IPS-15b (cell line): ENCODE measurements at regions not wholly inside any gene's neighbourhood (a gene's known extent, or its start where the extent isn't known, plus 50 kb on each side); places are given as distances from the start of the nearest gene placed in this dataset.
"Not testable (repeated sequence)": the region's sequence is repeated elsewhere in the genome, so short reads cannot be mapped to it uniquely, and the experiment has no call there.

Source experiments
- H3K27me3 ChIP-seq: one replicate; pipeline ENCODE4 v1.6.1; 2013; ENCODE audit warnings: low read length; ENCODE audit not compliant: control insufficient read depth, insufficient read depth
- H3K36me3 ChIP-seq: one replicate; pipeline ENCODE4 v1.6.1; 2013; ENCODE audit warnings: low read length; ENCODE audit not compliant: control insufficient read depth, insufficient read depth
- H3K4me1 ChIP-seq: one replicate; pipeline ENCODE4 v1.6.1; 2013; ENCODE audit warnings: mild to moderate bottlenecking, low read length; ENCODE audit not compliant: control insufficient read depth, insufficient read depth
- H3K4me3 ChIP-seq: one replicate; pipeline ENCODE4 v1.5.1; 2013; ENCODE audit warnings: low read depth, low read length
- H3K9ac ChIP-seq: one replicate; pipeline ENCODE4 v1.6.1; 2013; ENCODE audit warnings: low read depth, mild to moderate bottlenecking, low read length
- H3K9me3 ChIP-seq: one replicate; pipeline ENCODE4 v1.6.1; 2013; ENCODE audit warnings: mild to moderate bottlenecking, low read length; ENCODE audit not compliant: control insufficient read depth, insufficient read depth

DNA sequence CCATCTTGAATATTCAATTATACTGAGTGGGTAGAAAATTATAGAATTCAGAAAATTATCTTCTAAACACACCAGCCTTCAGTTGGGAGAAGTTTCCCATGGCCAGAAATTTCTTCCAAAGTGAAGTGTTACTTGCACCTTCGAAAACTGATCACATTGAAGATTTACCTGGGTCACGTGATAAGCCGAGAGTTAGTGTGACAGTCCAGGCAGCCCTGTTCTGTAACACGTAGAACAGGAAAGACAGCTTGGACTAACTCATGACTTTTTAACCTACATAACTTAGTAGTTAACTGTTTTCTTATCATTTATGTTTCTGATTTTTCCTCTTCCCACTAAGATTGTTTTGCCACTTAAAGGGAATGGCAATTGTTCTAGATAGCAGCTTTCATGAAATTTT, 118.3 kb upstream of the MTHFD1L start:
- H3K4me3 ChIP-seq = no peak overlapping the region
- H3K9ac ChIP-seq = no peak overlapping the region
- H3K36me3 ChIP-seq = no peaks in the 10 kb centered on the region
- no peaks in the 10 kb centered on the region for H3K4me1 ChIP-seq
- H3K9me3 ChIP-seq = no peaks in the 10 kb centered on the region
- H3K27me3 ChIP-seq = no peaks in the 10 kb centered on the region

DNA sequence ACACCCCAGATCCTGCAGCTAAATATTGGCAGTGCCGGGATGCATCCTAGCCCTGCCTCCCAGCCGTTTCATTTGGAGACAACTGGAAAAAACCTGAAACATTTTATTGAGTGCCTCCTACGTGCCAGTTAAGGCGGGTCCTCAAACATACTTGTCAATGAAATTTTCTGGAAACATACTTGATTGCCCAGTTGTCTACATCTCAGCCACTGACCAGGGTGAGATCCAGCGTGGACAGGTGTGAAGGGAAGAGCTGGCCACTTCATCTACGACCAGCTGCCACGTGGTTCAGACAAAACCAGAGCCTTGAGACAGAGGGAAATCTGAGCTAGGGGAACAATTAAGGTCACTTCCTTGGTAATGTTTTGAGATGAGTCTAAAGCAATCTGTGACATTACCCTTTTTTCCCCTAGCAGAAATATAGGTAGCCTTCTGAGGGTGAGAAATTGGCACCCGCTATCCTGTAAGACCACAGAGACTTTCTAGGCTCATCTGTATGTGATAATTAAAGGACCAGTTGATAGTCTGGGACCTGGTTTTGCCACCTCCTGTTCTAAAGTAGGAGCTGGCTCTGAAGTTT, 116.3 kb upstream of the MTHFD1L start:
- Histone ChIP-seq H3K36me3 (no peaks in the 10 kb centered on the region), H3K4me1 (peaks cover 5% of the 10 kb centered on the region), H3K9me3 (no peaks in the 10 kb centered on the region), H3K9ac (no peak overlapping the region), H3K27me3 (no peaks in the 10 kb centered on the region), H3K4me3 (no peak overlapping the region)

DNA sequence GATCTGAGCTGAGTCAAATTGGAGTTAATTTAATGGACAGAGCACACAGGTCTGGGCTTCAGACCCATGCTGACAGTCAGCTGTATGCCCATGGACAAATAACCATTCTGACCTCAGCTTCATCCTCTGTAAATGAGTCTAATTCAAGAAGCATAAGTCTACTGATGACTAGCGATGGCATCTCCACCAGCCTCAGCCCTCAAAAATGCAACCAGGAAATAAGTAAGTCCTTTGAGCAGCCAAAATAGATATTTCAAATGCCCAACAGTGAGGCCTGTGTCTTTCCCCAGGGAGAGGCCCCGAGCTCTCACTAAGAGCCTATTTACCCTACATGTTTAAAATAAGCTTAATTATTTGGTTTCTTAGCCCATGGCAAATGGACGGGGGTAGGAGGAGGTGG, 114.2 kb upstream of the MTHFD1L start:
- Histone ChIP-seq H3K36me3 (no peaks in the 10 kb centered on the region), H3K4me3 (no peak overlapping the region), H3K9ac (no peak overlapping the region), H3K27me3 (no peaks in the 10 kb centered on the region), H3K9me3 (no peaks in the 10 kb centered on the region), H3K4me1 (peaks cover 7% of the 10 kb centered on the region)

DNA sequence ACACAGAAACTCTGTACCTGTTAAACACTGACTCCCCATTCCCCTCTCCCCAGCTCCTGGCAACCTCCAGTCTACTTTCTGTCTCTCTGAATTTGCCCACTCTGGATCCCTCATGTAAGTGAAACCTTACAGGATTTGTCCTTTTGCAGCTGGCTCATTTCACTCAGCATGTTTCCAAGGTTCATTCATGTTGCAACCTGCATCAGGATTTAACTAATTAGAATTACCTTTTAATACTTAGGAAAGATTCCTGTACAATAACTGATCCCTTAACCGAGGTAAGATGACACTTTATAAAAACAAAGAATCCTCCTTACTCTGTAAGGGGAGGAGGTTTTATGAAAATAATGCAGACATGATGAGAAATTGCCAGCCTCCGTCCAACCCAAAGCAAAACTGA, 113.1 kb upstream of the MTHFD1L start:
- no peaks in the 10 kb centered on the region for H3K9me3 ChIP-seq
- H3K27me3 ChIP-seq = no peaks in the 10 kb centered on the region
- peaks cover 7% of the 10 kb centered on the region for H3K4me1 ChIP-seq
- no peak overlapping the region for H3K9ac ChIP-seq
- no peaks in the 10 kb centered on the region for H3K36me3 ChIP-seq
- H3K4me3 ChIP-seq = no peak overlapping the region

DNA sequence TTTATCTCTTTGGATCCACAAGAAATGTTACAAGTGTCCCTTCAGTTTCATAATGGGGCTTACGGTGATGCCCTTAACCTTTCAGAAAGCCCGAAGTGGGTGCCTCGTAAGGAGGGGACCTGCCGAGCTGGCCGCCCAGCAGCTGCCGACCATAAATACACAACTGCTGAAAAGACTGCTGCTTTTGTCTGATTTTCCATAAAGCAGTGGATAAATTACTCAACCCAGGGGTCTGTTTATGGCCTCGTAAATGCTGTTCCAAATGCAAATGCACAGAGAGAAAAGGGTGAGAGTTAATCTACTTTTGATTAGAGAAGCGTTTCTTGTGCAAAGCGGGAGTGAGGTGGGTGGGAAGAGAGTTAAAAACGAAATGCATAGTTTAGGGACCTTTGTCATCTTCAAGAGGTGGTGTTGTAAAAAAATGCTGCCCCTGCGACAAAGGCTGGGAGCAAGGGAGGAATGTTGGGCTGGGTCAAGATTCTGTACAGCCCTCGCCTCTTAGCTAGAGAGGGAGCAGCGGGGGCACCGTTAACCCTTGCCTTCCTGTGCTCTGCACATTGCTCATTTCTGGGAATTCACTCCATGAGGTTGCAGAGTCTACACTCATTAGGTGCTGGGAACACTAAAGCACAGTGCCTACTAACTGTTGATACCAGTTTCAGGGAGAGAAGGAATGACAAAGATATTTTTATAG, 112.0 kb upstream of the MTHFD1L start:
- H3K36me3 ChIP-seq = no peaks in the 10 kb centered on the region
- H3K9ac ChIP-seq = no peak overlapping the region
- no peaks in the 10 kb centered on the region for H3K27me3 ChIP-seq
- no peaks in the 10 kb centered on the region for H3K9me3 ChIP-seq
- H3K4me3 ChIP-seq = peak overlapping the region; percentile 4
- peaks cover 7% of the 10 kb centered on the region for H3K4me1 ChIP-seq

DNA sequence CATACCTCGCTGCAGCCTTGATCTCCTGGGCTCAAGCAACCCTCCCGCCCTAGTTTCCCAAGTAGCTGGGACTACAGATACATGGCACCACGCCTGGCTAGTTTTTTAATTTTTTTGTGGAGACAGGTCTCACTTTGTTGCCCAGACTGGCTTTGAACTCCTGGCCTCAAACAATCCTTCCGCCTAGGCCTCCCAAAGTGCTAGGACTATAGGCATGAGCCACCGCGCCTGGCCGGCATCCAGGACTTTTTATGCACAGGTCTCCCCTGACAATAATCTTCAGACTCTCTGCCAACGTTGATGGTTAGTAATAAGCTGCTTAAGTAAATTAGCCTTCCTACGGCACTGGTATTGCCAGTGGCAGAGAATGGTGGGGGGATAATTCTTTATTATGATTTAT, 110.5 kb upstream of the MTHFD1L start:
- H3K9me3 ChIP-seq = no peaks in the 10 kb centered on the region
- no peak overlapping the region for H3K4me3 ChIP-seq
- peaks cover 7% of the 10 kb centered on the region for H3K4me1 ChIP-seq
- no peak overlapping the region for H3K9ac ChIP-seq
- H3K27me3 ChIP-seq = no peaks in the 10 kb centered on the region
- no peaks in the 10 kb centered on the region for H3K36me3 ChIP-seq

DNA sequence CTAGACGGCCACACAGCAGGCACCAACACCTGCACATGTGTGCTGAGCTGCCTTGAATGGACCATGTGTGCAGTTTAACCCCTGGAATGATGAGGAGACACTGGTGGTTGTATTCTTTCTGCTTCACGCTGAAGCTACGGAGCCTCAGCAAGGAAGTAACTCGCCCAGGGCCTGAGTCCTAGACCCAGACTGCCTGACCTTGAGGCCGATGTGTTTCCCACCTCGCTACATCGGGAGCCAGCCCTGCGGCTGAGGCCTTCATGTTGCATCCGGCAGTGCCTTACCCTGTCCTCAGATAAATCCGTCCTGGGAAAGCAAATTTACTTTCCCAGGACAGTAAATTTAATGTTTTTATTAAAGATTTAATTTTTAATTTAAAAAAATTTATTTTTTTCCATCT, 110.0 kb upstream of the MTHFD1L start:
- H3K9me3 ChIP-seq = no peaks in the 10 kb centered on the region
- no peak overlapping the region for H3K9ac ChIP-seq
- no peaks in the 10 kb centered on the region for H3K36me3 ChIP-seq
- peaks cover 7% of the 10 kb centered on the region for H3K4me1 ChIP-seq
- H3K27me3 ChIP-seq = no peaks in the 10 kb centered on the region
- H3K4me3 ChIP-seq = no peak overlapping the region

DNA sequence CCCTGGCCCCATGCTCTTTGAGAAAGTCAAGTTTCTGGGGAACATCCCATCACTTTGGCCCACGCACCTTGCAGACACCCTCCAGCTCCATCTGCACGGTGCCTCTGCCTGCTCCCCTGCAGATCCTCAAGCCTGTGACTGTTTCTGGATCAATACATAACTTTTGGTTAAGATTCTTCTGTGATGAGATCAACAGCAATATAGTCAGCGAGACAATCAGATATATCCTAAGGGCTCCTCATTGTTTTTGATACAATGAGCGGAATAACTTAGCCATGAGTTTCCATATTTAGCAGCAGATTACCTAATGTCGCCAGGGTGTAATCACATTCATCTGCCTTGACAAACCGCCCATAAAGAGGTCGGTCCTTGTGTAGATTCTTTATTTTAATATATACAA, 109.3 kb upstream of the MTHFD1L start:
- Histone ChIP-seq H3K36me3 (no peaks in the 10 kb centered on the region), H3K4me1 (peaks cover 7% of the 10 kb centered on the region)

DNA sequence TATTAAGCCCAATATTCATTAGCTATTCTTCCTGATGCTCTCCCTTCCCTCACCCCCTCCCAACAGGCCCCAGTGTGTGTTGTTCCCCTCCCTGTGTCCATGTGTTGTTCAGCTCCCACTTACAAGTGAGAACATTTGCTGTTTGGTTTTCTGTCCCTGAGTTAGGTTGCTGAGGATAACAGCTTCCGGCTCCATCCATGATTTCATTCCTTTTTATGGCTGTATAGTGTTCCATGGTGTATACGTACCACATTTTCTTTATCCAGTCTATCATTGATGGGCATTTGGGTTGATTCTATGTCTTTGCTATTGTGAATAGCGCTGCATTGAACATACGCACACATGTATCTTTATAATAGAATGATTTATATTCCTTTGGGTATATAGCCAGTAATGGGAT, 107.7 kb upstream of the MTHFD1L start:
- H3K27me3 ChIP-seq, H3K9ac ChIP-seq, H3K36me3 ChIP-seq, H3K4me3 ChIP-seq, H3K9me3 ChIP-seq, H3K4me1 ChIP-seq: not testable (repeated sequence)

More for the DNA sequence above, 109.3 kb upstream of the MTHFD1L start:
- Histone ChIP-seq H3K9me3 (no peaks in the 10 kb centered on the region), H3K9ac (no peak overlapping the region), H3K4me3 (no peak overlapping the region), H3K27me3 (no peaks in the 10 kb centered on the region)

DNA sequence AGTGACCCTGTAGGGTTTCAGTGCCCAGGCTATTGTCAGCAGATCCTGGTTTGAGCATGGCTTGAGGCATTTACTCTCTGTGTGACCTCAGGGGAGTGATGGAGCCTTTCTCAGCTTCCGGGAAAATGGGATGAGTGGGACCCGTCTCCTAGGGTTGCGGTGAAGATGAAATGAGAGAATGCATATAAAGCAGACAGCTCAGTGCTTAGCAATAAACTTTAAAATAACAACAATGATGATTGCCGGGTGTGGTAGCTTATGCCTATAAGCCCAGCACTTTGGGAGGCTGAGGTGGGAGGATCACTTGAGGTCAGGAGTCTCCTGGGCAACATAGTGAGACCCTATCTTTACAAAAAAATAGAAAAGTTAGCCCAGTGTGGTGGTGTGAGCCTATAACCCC, 106.0 kb upstream of the MTHFD1L start:
- peaks cover 2% of the 10 kb centered on the region for H3K4me1 ChIP-seq

DNA sequence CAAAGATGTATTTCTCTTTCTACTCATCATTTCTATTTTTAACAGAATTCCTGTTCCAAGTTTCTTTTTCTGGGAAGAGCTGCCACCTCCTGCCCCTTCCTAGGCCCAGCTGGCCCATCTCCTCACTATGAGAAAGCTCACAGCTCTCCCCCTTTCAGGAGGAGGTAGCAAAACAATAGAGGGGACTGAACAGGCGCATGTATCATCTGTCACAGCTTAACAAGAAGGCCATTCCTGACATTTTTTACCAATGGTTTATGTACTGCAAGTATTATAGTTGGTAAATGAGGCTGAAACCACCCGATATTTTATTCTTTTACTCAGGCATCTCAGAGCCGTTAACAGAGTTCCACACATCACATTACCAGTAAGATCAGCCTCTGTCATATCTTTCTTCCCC, 103.7 kb upstream of the MTHFD1L start:
- no peaks in the 10 kb centered on the region for H3K36me3 ChIP-seq
- no peak overlapping the region for H3K9ac ChIP-seq
- no peaks in the 10 kb centered on the region for H3K4me1 ChIP-seq
- no peaks in the 10 kb centered on the region for H3K9me3 ChIP-seq
- no peak overlapping the region for H3K4me3 ChIP-seq
- no peaks in the 10 kb centered on the region for H3K27me3 ChIP-seq

More for the DNA sequence above, 106.0 kb upstream of the MTHFD1L start:
- no peaks in the 10 kb centered on the region for H3K9me3 ChIP-seq
- H3K27me3 ChIP-seq = no peaks in the 10 kb centered on the region
- H3K9ac ChIP-seq = no peak overlapping the region
- H3K36me3 ChIP-seq = no peaks in the 10 kb centered on the region
- H3K4me3 ChIP-seq = no peak overlapping the region

DNA sequence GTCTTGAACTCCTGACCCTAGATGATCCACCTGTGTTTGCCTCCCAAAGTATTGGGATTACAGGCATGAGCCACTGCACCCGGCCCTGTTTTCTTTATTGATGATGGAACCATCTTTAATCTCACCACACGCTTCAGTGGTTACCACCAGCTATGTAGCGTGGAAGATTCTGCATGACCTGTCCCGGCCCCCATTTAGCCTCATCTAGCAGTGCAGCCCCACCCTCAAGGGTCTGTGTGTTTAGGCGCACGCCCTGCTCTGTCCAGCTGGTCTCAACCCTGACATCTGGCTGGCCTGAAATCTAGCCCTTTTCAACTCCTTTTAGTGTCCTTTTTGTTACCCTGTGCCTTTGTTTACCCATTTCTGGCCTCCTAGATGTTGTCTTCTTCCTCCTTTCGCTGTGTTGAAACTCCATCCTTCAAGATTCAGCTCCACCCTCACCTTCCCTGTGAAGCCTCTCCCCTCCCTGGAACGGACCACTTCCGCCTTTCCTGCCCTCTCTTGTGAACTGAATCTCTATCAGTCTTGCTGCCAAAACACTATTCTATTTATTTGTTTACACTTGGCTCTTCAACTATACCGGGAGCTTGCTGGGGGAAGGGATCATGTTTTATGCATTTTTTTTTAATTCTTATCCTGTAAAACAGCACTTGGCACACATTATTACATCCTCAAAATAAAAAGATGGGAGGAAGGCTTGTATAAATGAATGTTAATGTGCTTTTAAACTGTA, 101.0 kb upstream of the MTHFD1L start:
- Histone ChIP-seq H3K4me3 (no peak overlapping the region), H3K9me3 (no peaks in the 10 kb centered on the region), H3K9ac (no peak overlapping the region), H3K36me3 (no peaks in the 10 kb centered on the region), H3K4me1 (peaks cover 7% of the 10 kb centered on the region), H3K27me3 (no peaks in the 10 kb centered on the region)
